IMR-90 (cell line): ENCODE measurements at regions not wholly inside any gene's neighbourhood (a gene's known extent, or its start where the extent isn't known, plus 50 kb on each side); places are given as distances from the start of the nearest gene placed in this dataset.

ENCODE experiments used
- ATAC-seq: fragments of 200-7000 bp; cut with Tn5 transposase; 2 replicates; pipeline ENCODE4 v1.9.1; 2020; ENCODE audit warnings: low read depth, mild to moderate bottlenecking, moderate library complexity
- BruUV-seq: library from RNA; stranded (reverse); fragments of 400-500 nt; replicated peaks from 2 replicates; lab custom pipeline; 2021; lab: Mats Ljungman, UMichigan
- CTCF ChIA-PET: fragments of 300-600 bp; formaldehyde crosslinking; extraction: SDS; loops from one replicate; lab custom pipeline; 2021; ENCODE audit warnings: antibody characterized with exemption; lab: Yijun Ruan, JAX
- POLR2A ChIA-PET: fragments of 300-600 bp; sonication (Branson Sonifier 250); formaldehyde crosslinking; loops from one replicate; lab custom pipeline; 2022; ENCODE audit warnings: antibody characterized with exemption; ENCODE audit not compliant: unreplicated experiment; lab: Charles Lee
- DNase-seq: peaks from one replicate; pipeline ENCODE4 v3.0.0; 2013
- H2AFZ ChIP-seq: replicated peaks from 2 replicates; pipeline ENCODE3; 2013; ENCODE audit warnings: low read length, mild to moderate bottlenecking; ENCODE audit not compliant: poor library complexity
- H2AK5ac ChIP-seq: 2 replicates; pipeline ENCODE4 v1.6.1; 2013; ENCODE audit warnings: low read depth, low read length, inconsistent platforms
- H2AK9ac ChIP-seq: replicated peaks from 2 replicates; pipeline ENCODE3; 2013; ENCODE audit warnings: mild to moderate bottlenecking, low read depth, low read length, moderate library complexity; ENCODE audit not compliant: poor library complexity
- H2BK120ac ChIP-seq: 2 replicates; pipeline ENCODE4 v1.6.1; 2013; ENCODE audit warnings: low read depth, low read length, inconsistent platforms
- H2BK15ac ChIP-seq: 3 replicates; pipeline ENCODE4 v1.6.1; 2013; ENCODE audit warnings: low read depth, low read length, inconsistent platforms
- H2BK20ac ChIP-seq: 2 replicates; pipeline ENCODE4 v1.6.1; 2013; ENCODE audit warnings: low read depth, mild to moderate bottlenecking, inconsistent platforms, low read length, moderate library complexity
- H2BK5ac ChIP-seq: 2 replicates; pipeline ENCODE4 v1.6.1; 2013; ENCODE audit warnings: mild to moderate bottlenecking, low read depth, low read length, inconsistent platforms; ENCODE audit not compliant: poor library complexity, severe bottlenecking
- H3K14ac ChIP-seq: replicated peaks from 2 replicates; pipeline ENCODE4 v1.6.1; 2013; ENCODE audit warnings: low read depth, low read length, inconsistent platforms
- H3K18ac ChIP-seq: 2 replicates; pipeline ENCODE4 v1.6.1; 2013; ENCODE audit warnings: low read depth, low read length, control low read depth
- H3K23ac ChIP-seq: 2 replicates; pipeline ENCODE4 v1.6.1; 2013; ENCODE audit warnings: low read depth, low read length, inconsistent platforms
- H3K27ac ChIP-seq: 2 replicates; pipeline ENCODE4 v1.5.1; 2013; ENCODE audit warnings: mild to moderate bottlenecking, control low read depth, low read length; ENCODE audit not compliant: insufficient read depth
- H3K27me3 ChIP-seq: 2 replicates; pipeline ENCODE4 v1.6.1; 2013; ENCODE audit warnings: low read length; ENCODE audit not compliant: control insufficient read depth, insufficient read depth
- H3K36me3 ChIP-seq: 2 replicates; pipeline ENCODE4 v1.6.1; 2013; ENCODE audit warnings: low read length, mixed read lengths; ENCODE audit not compliant: control insufficient read depth, insufficient read depth
- H3K4ac ChIP-seq: 2 replicates; pipeline ENCODE4 v1.6.1; 2013; ENCODE audit warnings: low read depth, low read length, inconsistent platforms
- H3K4me1 ChIP-seq: 2 replicates; pipeline ENCODE4 v1.6.1; 2013; ENCODE audit warnings: low read length, mixed read lengths; ENCODE audit not compliant: control insufficient read depth, insufficient read depth
- H3K4me2 ChIP-seq: 2 replicates; pipeline ENCODE4 v1.6.1; 2013; ENCODE audit warnings: low read depth, mild to moderate bottlenecking, control low read depth, low read length, moderate library complexity
- H3K4me3 ChIP-seq: 2 replicates; pipeline ENCODE4 v1.5.1; 2013; ENCODE audit warnings: low read depth, mild to moderate bottlenecking, control low read depth, low read length, moderate library complexity; ENCODE audit not compliant: insufficient read depth
- H3K56ac ChIP-seq: 2 replicates; pipeline ENCODE4 v1.6.1; 2013; ENCODE audit warnings: low read length, inconsistent platforms; ENCODE audit not compliant: insufficient read depth; ENCODE audit errors: extremely low read depth
- H3K79me1 ChIP-seq, 2 experiments: 2 replicates each; pipeline ENCODE4 v1.6.1; 2013; ENCODE audit warnings: low read length in 2 of 2, inconsistent platforms in 1 of 2, low read depth in 1 of 2
- H3K9ac ChIP-seq: 2 replicates; pipeline ENCODE4 v1.6.1; 2013; ENCODE audit warnings: low read depth, low read length, control low read depth
- H3K9me1 ChIP-seq: 2 replicates; pipeline ENCODE4 v1.6.1; 2013; ENCODE audit warnings: low read length, inconsistent platforms; ENCODE audit not compliant: insufficient read depth
- H3K9me3 ChIP-seq: 2 replicates; pipeline ENCODE4 v1.6.1; 2013; ENCODE audit warnings: low read length; ENCODE audit not compliant: control insufficient read depth, insufficient read depth
- H4K20me1 ChIP-seq: 2 replicates; pipeline ENCODE4 v1.6.1; 2013; ENCODE audit warnings: low read length, inconsistent platforms; ENCODE audit not compliant: insufficient read depth
- H4K5ac ChIP-seq: 2 replicates; pipeline ENCODE4 v1.6.1; 2013; ENCODE audit warnings: mild to moderate bottlenecking, low read depth, low read length, control low read depth
- H4K8ac ChIP-seq, 2 experiments: 2 replicates each; pipeline ENCODE4 v1.6.1; 2013; ENCODE audit warnings: low read depth in 2 of 2, low read length in 2 of 2, control low read depth in 1 of 2, inconsistent platforms in 1 of 2
- H4K91ac ChIP-seq: 2 replicates; pipeline ENCODE4 v1.6.1; 2013; ENCODE audit warnings: low read depth, low read length, inconsistent platforms; ENCODE audit not compliant: insufficient read depth
- BHLHE40 ChIP-seq: fragments of 150-350 bp; IDR thresholded peaks from 2 replicates; pipeline ENCODE4 v1.6.1; 2016; ENCODE audit warnings: mild to moderate bottlenecking, low read depth, low read length
- CEBPB ChIP-seq: IDR thresholded peaks from 2 replicates; pipeline ENCODE4 v1.6.1; 2012; ENCODE audit warnings: low read depth, low read length, improper control_type of control experiment
- CHD1 ChIP-seq: IDR thresholded peaks from 2 replicates; pipeline ENCODE4 v1.6.1; 2012; ENCODE audit warnings: low read depth, low read length, improper control_type of control experiment
- CTCF ChIP-seq: conservative IDR thresholded peaks from 2 replicates; pipeline ENCODE4 v1.5.1; 2012; ENCODE audit warnings: mild to moderate bottlenecking, low read depth, low read length, improper control_type of control experiment
- ELK1 ChIP-seq: fragments of 150-350 bp; IDR thresholded peaks from 2 replicates; pipeline ENCODE4 v1.6.1; 2016; ENCODE audit warnings: low read depth, mild to moderate bottlenecking, low read length, moderate library complexity, borderline replicate concordance
- MAZ ChIP-seq: IDR thresholded peaks from 2 replicates; pipeline ENCODE4 v1.6.1; 2012; ENCODE audit warnings: low read depth, mild to moderate bottlenecking, low read length, improper control_type of control experiment, moderate library complexity, borderline replicate concordance
- MXI1 ChIP-seq: IDR thresholded peaks from 2 replicates; pipeline ENCODE4 v1.6.1; 2012; ENCODE audit warnings: low read depth, mild to moderate bottlenecking, low read length, moderate library complexity, borderline replicate concordance
- NFE2L2 ChIP-seq: fragments of 150-350 bp; IDR thresholded peaks from 2 replicates; pipeline ENCODE4 v1.6.1; 2016; ENCODE audit warnings: low read depth, mild to moderate bottlenecking, low read length
- POLR2A ChIP-seq: IDR thresholded peaks from 2 replicates; pipeline ENCODE4 v1.6.1; 2012; ENCODE audit warnings: mild to moderate bottlenecking, low read depth, low read length
- RAD21 ChIP-seq: IDR thresholded peaks from 2 replicates; pipeline ENCODE4 v1.6.1; 2012; ENCODE audit warnings: low read length, improper control_type of control experiment
- RCOR1 ChIP-seq: IDR thresholded peaks from 2 replicates; pipeline ENCODE4 v1.6.1; 2012; ENCODE audit warnings: mild to moderate bottlenecking, low read length, improper control_type of control experiment; ENCODE audit not compliant: insufficient replicate concordance
- RFX5 ChIP-seq: IDR thresholded peaks from 2 replicates; pipeline ENCODE4 v1.8.0; 2012; ENCODE audit warnings: low read depth, mild to moderate bottlenecking, low read length, moderate library complexity
- SMC3 ChIP-seq: fragments of 150-350 bp; IDR thresholded peaks from 2 replicates; pipeline ENCODE4 v1.6.1; 2016; ENCODE audit warnings: low read depth, mild to moderate bottlenecking, antibody characterized with exemption, low read length, moderate library complexity
- USF2 ChIP-seq: fragments of 150-350 bp; IDR thresholded peaks from 2 replicates; pipeline ENCODE4 v1.6.1; 2017; ENCODE audit warnings: mild to moderate bottlenecking, antibody characterized with exemption, low read length, low read depth
- WGBS, 2 experiments: methylation state at CpG; one replicate each; pipeline versions ENCODE4 v1.1.5 to v1.1.7; 2013; ENCODE audit warnings: missing lambda C conversion rate in 2 of 2; ENCODE audit not compliant: insufficient read length in 1 of 2; ENCODE audit errors: extremely low coverage in 2 of 2; 5-methylcytosine and 5-hydroxymethylcytosine counted together
- dilution Hi-C: fragments of 300-500 bp; cut with HindIII; formaldehyde crosslinking; loops from one replicate; pipeline ENCODE4 v1.14.3; 2018; ENCODE audit warnings: low sequenced_read_pairs; ENCODE audit not compliant: unreplicated experiment
- in situ Hi-C: fragments of 300-500 bp; cut with MboI; formaldehyde crosslinking; loops from 3 replicates; pipeline ENCODE4 v1.14.3; 2019; ENCODE audit warnings: low sequenced_read_pairs, inconsistent platforms, mixed read lengths
- intact Hi-C: fragments of 100-400 bp; cut with micrococcal nuclease; formaldehyde crosslinking; loops from 2 replicates; pipeline ENCODE4 v1.10.0; 2022

GRCh38 chr20:4472906-4473305 is 213.3 kb upstream of the PRNP start:
- no peak overlapping the region for H3K56ac ChIP-seq
- no peak overlapping the region; the same call in 1 of the 2 replicates for H3K18ac ChIP-seq
- 0 out of 4 replicates have a peak, but pooled peaks cover 0 to 4% of the 10 kb centered on the region in 2 experiments for H3K79me1 ChIP-seq
- no peak overlapping the region for H4K8ac ChIP-seq
- peak overlapping the region; percentile 30; the same call in 1 of the 2 replicates for H2AK5ac ChIP-seq
- dilution Hi-C loops: no loop called here
- no peaks in the 10 kb centered on the region for H3K27me3 ChIP-seq
- TF ChIP-seq BHLHE40: no peak
- TF ChIP-seq MXI1: no peak
- TF ChIP-seq NFE2L2: no peak
- TF ChIP-seq SMC3: no peak
- TF ChIP-seq USF2: no peak
- no peak for TF ChIP-seq MAZ
- TF ChIP-seq CTCF: no peak
- no peak for TF ChIP-seq RCOR1
- no peak for TF ChIP-seq ELK1
- TF ChIP-seq CEBPB: no peak
- no peak for TF ChIP-seq RAD21
- TF ChIP-seq CHD1: no peak
- no peak for TF ChIP-seq POLR2A
- TF ChIP-seq RFX5: no peak
- H3K4ac ChIP-seq: peak overlapping the region; percentile 46
- intact Hi-C loops: no loop called here
- H3K23ac ChIP-seq: no peak overlapping the region; the same call in 1 of the 2 replicates
- peak overlapping the region; percentile 21; the same call in 1 of the 2 replicates for H2BK20ac ChIP-seq
- no peak overlapping the region for H2BK5ac ChIP-seq
- no CpG with 5 or more reads among the region's 2 CpGs for WGBS, 2 experiments
- no peaks in the 10 kb centered on the region for H4K20me1 ChIP-seq
- peaks cover 11% of the 10 kb centered on the region for H3K9me1 ChIP-seq
- H2BK15ac ChIP-seq: peak overlapping the region; percentile 45; the same call in 1 of the 3 replicates
- no peak overlapping the region for H2AK9ac ChIP-seq
- H3K36me3 ChIP-seq: no peaks in the 10 kb centered on the region
- CTCF ChIA-PET: no interaction called here
- BruUV-seq: no TSS peak
- H3K27ac ChIP-seq: no peak overlapping the region
- H3K9me3 ChIP-seq: no peaks in the 10 kb centered on the region
- H3K9ac ChIP-seq: no peak overlapping the region
- 0 out of 2 replicates have a peak overlapping the region, but pooled peaks have one; percentile 20 for H3K14ac ChIP-seq
- H3K4me2 ChIP-seq: no peak overlapping the region
- in situ Hi-C loops: no loop called here
- peaks cover 16% of the 10 kb centered on the region for H3K4me1 ChIP-seq
- no peak overlapping the region for H3K4me3 ChIP-seq
- H4K91ac ChIP-seq: no peak overlapping the region
- POLR2A ChIA-PET: no interaction called here
- no peak overlapping the region for H4K5ac ChIP-seq
- no peak for DNase-seq
- no peak for ATAC-seq
- no peak overlapping the region for H2AFZ ChIP-seq
- H2BK120ac ChIP-seq: peak overlapping the region; percentile 35; the same call in 1 of the 2 replicates
